ENCODE measurements at regions not wholly inside any gene's neighbourhood (a gene's known extent, or its start where the extent isn't known, plus 50 kb on each side); places are given as distances from the start of the nearest gene placed in this dataset.

DNA sequence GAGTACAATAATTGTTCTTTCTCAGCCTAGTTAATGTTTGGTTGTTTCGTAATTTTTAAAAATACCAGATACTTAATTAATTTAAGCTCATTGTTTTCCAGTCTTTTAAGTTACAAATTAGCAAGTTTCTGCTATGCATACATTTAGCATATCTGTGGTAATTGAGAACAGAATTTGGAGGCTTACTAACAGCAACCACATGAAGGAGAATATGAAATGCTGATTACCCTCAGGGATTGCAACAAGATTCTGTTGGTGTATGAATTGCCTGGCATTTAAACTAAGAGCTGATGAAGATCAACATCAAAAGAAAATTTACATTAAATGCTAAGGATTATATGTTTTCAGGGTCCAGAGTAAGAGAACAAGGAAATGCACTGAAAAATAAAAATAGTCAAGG is 580.0 kb upstream of the INTU start:
- TF ChIP-seq, protein P1, sequence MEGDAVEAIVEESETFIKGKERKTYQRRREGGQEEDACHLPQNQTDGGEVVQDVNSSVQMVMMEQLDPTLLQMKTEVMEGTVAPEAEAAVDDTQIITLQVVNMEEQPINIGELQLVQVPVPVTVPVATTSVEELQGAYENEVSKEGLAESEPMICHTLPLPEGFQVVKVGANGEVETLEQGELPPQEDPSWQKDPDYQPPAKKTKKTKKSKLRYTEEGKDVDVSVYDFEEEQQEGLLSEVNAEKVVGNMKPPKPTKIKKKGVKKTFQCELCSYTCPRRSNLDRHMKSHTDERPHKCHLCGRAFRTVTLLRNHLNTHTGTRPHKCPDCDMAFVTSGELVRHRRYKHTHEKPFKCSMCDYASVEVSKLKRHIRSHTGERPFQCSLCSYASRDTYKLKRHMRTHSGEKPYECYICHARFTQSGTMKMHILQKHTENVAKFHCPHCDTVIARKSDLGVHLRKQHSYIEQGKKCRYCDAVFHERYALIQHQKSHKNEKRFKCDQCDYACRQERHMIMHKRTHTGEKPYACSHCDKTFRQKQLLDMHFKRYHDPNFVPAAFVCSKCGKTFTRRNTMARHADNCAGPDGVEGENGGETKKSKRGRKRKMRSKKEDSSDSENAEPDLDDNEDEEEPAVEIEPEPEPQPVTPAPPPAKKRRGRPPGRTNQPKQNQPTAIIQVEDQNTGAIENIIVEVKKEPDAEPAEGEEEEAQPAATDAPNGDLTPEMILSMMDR (IDR thresholded peaks at IDR 0.05) = no peak
- TF ChIP-seq ZFX (IDR thresholded peaks at IDR 0.05; ENCODE audit: borderline replicate concordance) = no peak

Measured in 22Rv1 (cell line).